ENCODE measurements at regions not wholly inside any gene's neighbourhood (a gene's known extent, or its start where the extent isn't known, plus 50 kb on each side); places are given as distances from the start of the nearest gene placed in this dataset.
A peak's percentile ranks its signal among the peaks of the same experiment; 100 is the strongest.
"Not testable (repeated sequence)": the region's sequence is repeated elsewhere in the genome, so short reads cannot be mapped to it uniquely, and the experiment has no call there.

DNA sequence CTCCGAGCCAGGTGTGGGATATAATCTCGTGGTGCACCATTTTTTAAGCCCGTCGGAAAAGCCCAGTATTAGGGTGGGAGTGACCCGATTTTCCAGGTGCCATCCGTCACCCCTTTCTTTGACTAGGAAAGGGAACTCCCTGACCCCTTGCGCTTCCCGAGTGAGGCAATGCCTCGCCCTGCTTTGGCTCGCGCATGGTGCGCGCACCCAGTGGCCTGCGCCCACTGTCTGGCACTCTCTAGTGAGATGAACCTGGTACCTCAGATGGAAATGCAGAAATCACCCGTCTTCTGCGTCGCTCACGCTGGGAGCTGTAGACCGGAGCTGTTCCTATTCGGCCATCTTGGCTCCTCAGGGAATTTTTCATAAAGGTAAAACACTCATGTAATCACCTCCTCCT lies 63.9 kb downstream of the RWDD3 start:
- H3K4me1 ChIP-seq (ENCODE audit: low read depth); ATAC-seq; H3K36me3 ChIP-seq (ENCODE audit: low read depth); H3K9me3 ChIP-seq; DNase-seq; H3K4me3 ChIP-seq; intact Hi-C loops (cut with DNase I, micrococcal nuclease): not testable (repeated sequence)

DNA sequence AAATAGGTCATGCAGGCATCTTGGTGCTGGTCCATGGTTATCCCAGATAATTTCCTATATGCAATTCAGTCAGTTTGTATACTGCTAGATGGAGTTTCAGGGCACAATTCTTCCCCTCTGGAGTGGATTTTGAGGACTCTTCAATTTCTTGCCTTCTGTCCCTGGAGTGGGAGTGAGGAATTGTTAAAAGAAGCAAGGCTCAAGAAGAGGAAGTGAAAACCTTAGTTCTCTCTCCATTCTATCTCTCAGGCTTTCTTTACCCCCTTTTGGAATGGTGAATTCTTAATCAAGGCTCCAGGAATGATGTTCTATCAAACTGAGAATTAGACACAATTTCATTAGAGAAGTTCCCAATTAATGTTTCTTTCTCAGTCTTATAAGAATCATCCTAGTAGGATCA lies 67.1 kb downstream of the RWDD3 start:
- TF ChIP-seq, protein P1, sequence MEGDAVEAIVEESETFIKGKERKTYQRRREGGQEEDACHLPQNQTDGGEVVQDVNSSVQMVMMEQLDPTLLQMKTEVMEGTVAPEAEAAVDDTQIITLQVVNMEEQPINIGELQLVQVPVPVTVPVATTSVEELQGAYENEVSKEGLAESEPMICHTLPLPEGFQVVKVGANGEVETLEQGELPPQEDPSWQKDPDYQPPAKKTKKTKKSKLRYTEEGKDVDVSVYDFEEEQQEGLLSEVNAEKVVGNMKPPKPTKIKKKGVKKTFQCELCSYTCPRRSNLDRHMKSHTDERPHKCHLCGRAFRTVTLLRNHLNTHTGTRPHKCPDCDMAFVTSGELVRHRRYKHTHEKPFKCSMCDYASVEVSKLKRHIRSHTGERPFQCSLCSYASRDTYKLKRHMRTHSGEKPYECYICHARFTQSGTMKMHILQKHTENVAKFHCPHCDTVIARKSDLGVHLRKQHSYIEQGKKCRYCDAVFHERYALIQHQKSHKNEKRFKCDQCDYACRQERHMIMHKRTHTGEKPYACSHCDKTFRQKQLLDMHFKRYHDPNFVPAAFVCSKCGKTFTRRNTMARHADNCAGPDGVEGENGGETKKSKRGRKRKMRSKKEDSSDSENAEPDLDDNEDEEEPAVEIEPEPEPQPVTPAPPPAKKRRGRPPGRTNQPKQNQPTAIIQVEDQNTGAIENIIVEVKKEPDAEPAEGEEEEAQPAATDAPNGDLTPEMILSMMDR (IDR thresholded peaks at IDR 0.05), result no peak
- ATAC-seq, result no peak

GRCh38 chr1:95301614-95302013 lies 67.6 kb downstream of the RWDD3 start:
- Histone ChIP-seq H3K4me3 (no peak overlapping the region), H3K4me1 (ENCODE audit: low read depth) (no peaks in the 10 kb centered on the region), H3K9me3 (no peaks in the 10 kb centered on the region), H3K36me3 (ENCODE audit: low read depth) (no peaks in the 10 kb centered on the region)
- DNase-seq (no peak), ATAC-seq (no peak)
- TF ChIP-seq, protein P1 (IDR thresholded peaks at IDR 0.05), result no peak
- intact Hi-C loops (cut with DNase I, micrococcal nuclease), result no loop called here

More for the DNA sequence above, 67.1 kb downstream of the RWDD3 start:
- H3K4me1 ChIP-seq (ENCODE audit: low read depth), result no peaks in the 10 kb centered on the region
- no peak for DNase-seq
- no peaks in the 10 kb centered on the region for H3K9me3 ChIP-seq
- no peaks in the 10 kb centered on the region for H3K36me3 ChIP-seq (ENCODE audit: low read depth)
- intact Hi-C loops (cut with DNase I, micrococcal nuclease), result no loop called here
- H3K4me3 ChIP-seq, result no peak overlapping the region

- peak; percentile 93 for ATAC-seq
- TF ChIP-seq, protein P1 (IDR thresholded peaks at IDR 0.05), result no peak
- Histone ChIP-seq H3K4me1 (ENCODE audit: low read depth) (no peaks in the 10 kb centered on the region), H3K9me3 (no peaks in the 10 kb centered on the region), H3K4me3 (no peak overlapping the region), H3K36me3 (ENCODE audit: low read depth) (no peaks in the 10 kb centered on the region)
- intact Hi-C loops (cut with DNase I, micrococcal nuclease), result no loop called here
- DNase-seq, result peak in 1 of 3 donors; percentile 20
Observed at GRCh38 chr1:95304803-95305202, 70.8 kb downstream of the RWDD3 start.

- intact Hi-C loops (cut with DNase I, micrococcal nuclease), result no loop called here
- no peaks in the 10 kb centered on the region for H3K36me3 ChIP-seq (ENCODE audit: low read depth)
Observed at GRCh38 chr1:95308276-95309030, 74.4 kb downstream of the RWDD3 start.

DNA sequence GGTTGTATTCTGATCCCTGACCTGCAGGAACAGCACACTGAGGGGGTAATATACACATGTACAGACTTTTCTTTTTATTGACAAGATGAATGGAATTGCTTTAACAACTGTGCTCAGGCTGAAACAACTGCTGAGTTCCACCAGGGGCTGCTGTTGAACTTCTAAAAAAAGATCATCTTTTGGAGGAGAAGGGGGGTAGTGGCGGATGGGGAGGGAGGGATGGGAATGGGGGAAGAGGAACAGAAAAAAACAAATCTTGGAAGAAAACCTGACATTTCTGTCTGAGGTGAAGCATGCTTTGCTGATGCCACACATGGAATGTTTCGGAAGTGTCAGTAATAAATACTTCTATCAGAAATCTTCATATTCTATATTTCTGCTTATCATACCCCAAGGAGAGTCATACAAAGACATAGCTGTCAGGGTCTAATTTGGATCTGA lies 75.0 kb downstream of the RWDD3 start:
- intact Hi-C loops (cut with DNase I, micrococcal nuclease), result no loop called here
- ATAC-seq, result peak; percentile 38
- Histone ChIP-seq H3K36me3 (ENCODE audit: low read depth) (no peaks in the 10 kb centered on the region), H3K4me1 (ENCODE audit: low read depth) (no peaks in the 10 kb centered on the region), H3K4me3 (no peak overlapping the region), H3K9me3 (no peaks in the 10 kb centered on the region)
- no peak for DNase-seq
- TF ChIP-seq, protein P1 (IDR thresholded peaks at IDR 0.05), result no peak

More at GRCh38 chr1:95308276-95309030, 74.4 kb downstream of the RWDD3 start:
- Histone ChIP-seq H3K4me3 (no peak overlapping the region), H3K4me1 (ENCODE audit: low read depth) (no peaks in the 10 kb centered on the region), H3K9me3 (no peaks in the 10 kb centered on the region)
- DNase-seq, result no peak
- TF ChIP-seq, protein P1 (IDR thresholded peaks at IDR 0.05), result no peak
- ATAC-seq, result no peak

Measured in mucosa of descending colon (tissue), 3 donors.